ENCODE measurements at regions not wholly inside any gene's neighbourhood (a gene's known extent, or its start where the extent isn't known, plus 50 kb on each side); places are given as distances from the start of the nearest gene placed in this dataset.

GRCh38 chr10:130967161-130967560, 344.4 kb downstream of the TCERG1L start:
- TF ChIP-seq, protein P1, sequence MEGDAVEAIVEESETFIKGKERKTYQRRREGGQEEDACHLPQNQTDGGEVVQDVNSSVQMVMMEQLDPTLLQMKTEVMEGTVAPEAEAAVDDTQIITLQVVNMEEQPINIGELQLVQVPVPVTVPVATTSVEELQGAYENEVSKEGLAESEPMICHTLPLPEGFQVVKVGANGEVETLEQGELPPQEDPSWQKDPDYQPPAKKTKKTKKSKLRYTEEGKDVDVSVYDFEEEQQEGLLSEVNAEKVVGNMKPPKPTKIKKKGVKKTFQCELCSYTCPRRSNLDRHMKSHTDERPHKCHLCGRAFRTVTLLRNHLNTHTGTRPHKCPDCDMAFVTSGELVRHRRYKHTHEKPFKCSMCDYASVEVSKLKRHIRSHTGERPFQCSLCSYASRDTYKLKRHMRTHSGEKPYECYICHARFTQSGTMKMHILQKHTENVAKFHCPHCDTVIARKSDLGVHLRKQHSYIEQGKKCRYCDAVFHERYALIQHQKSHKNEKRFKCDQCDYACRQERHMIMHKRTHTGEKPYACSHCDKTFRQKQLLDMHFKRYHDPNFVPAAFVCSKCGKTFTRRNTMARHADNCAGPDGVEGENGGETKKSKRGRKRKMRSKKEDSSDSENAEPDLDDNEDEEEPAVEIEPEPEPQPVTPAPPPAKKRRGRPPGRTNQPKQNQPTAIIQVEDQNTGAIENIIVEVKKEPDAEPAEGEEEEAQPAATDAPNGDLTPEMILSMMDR (IDR thresholded peaks at IDR 0.05; ENCODE audit: insufficient read depth, low read length, poor library complexity, severe bottlenecking) = no peak
- H3K4me3 ChIP-seq (ENCODE audit: low read depth, low read length) = no peak overlapping the region
- no peaks in the 10 kb centered on the region for H3K27me3 ChIP-seq (ENCODE audit: control insufficient read depth, insufficient read depth, low read length)
- no peaks in the 10 kb centered on the region for H3K36me3 ChIP-seq (ENCODE audit: control insufficient read depth, insufficient read depth, low read length)
- no peak for DNase-seq (ENCODE audit: low read depth)

GRCh38 chr10:130967784-130968183, 343.7 kb downstream of the TCERG1L start:
- H3K27me3 ChIP-seq (ENCODE audit: control insufficient read depth, insufficient read depth, low read length) = no peaks in the 10 kb centered on the region
- TF ChIP-seq, protein P1 (IDR thresholded peaks at IDR 0.05; ENCODE audit: insufficient read depth, low read length, poor library complexity, severe bottlenecking) = no peak
- H3K36me3 ChIP-seq (ENCODE audit: control insufficient read depth, insufficient read depth, low read length) = no peaks in the 10 kb centered on the region
- no peak overlapping the region for H3K4me3 ChIP-seq (ENCODE audit: low read depth, low read length)
- no peak for DNase-seq (ENCODE audit: low read depth)

GRCh38 chr10:130968511-130968910, 343.0 kb downstream of the TCERG1L start:
- Histone ChIP-seq H3K36me3 (ENCODE audit: control insufficient read depth, insufficient read depth, low read length) (no peaks in the 10 kb centered on the region), H3K27me3 (ENCODE audit: control insufficient read depth, insufficient read depth, low read length) (no peaks in the 10 kb centered on the region), H3K4me3 (ENCODE audit: low read depth, low read length) (no peak overlapping the region)
- TF ChIP-seq, protein P1 (IDR thresholded peaks at IDR 0.05; ENCODE audit: insufficient read depth, low read length, poor library complexity, severe bottlenecking) = no peak
- DNase-seq (ENCODE audit: low read depth) = no peak

- DNase-seq (ENCODE audit: low read depth) = no peak
- H3K27me3 ChIP-seq (ENCODE audit: control insufficient read depth, insufficient read depth, low read length) = no peaks in the 10 kb centered on the region
- TF ChIP-seq, protein P1 (IDR thresholded peaks at IDR 0.05; ENCODE audit: insufficient read depth, low read length, poor library complexity, severe bottlenecking) = no peak
- H3K4me3 ChIP-seq (ENCODE audit: low read depth, low read length) = no peak overlapping the region
- no peaks in the 10 kb centered on the region for H3K36me3 ChIP-seq (ENCODE audit: control insufficient read depth, insufficient read depth, low read length)
These were observed 342.6 kb downstream of the TCERG1L start for GRCh38 chr10:130968964-130969363.

- TF ChIP-seq, protein P1 (IDR thresholded peaks at IDR 0.05; ENCODE audit: insufficient read depth, low read length, poor library complexity, severe bottlenecking) = no peak
These were observed 341.8 kb downstream of the TCERG1L start for GRCh38 chr10:130969700-130970099.

DNA sequence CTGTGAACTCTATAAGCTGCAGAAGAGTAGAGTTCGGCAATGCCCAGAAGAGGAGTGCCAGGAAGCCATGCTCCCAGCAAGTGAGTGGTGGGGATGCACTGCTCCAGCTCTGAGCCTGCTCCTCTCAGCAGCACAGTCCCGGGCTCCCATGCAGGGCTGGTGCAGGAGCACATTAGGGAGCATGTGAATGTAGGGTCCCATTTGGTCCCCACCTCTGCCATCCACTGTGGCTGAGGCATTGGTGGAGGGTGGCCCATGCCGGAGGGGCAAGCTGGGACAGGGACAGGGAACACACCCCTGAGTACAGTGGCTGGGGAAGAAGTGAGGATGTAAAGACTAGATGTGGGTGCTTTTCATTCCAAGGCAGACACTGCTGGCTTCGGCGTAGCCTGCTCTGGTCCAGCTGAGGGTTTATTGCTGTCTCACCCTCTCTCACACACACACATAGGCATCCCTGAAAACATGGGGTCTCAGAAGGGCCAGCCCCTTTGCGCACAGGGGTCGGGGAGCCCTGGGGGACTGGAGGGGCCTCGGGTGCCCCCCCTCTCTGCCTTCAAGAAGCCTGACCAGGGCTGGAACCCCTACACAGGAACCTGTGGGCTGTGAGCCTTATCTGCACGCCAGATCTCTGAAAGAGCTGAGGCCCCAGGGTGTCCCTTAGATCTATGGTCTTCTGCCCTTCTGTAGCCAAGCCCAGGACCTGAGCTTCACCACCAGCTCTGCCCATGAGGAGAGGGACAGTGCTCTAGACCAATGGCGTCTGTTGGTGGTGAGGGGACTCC, 341.0 kb downstream of the TCERG1L start:
- no peak for DNase-seq (ENCODE audit: low read depth)

More at GRCh38 chr10:130969700-130970099, 341.8 kb downstream of the TCERG1L start:
- DNase-seq (ENCODE audit: low read depth) = no peak
- Histone ChIP-seq H3K36me3 (ENCODE audit: control insufficient read depth, insufficient read depth, low read length) (no peaks in the 10 kb centered on the region), H3K27me3 (ENCODE audit: control insufficient read depth, insufficient read depth, low read length) (no peaks in the 10 kb centered on the region), H3K4me3 (ENCODE audit: low read depth, low read length) (no peak overlapping the region)

More for the DNA sequence above, 341.0 kb downstream of the TCERG1L start:
- H3K27me3 ChIP-seq (ENCODE audit: control insufficient read depth, insufficient read depth, low read length) = no peaks in the 10 kb centered on the region
- H3K36me3 ChIP-seq (ENCODE audit: control insufficient read depth, insufficient read depth, low read length) = no peaks in the 10 kb centered on the region
- no peak overlapping the region for H3K4me3 ChIP-seq (ENCODE audit: low read depth, low read length)
- TF ChIP-seq, protein P1 (IDR thresholded peaks at IDR 0.05; ENCODE audit: insufficient read depth, low read length, poor library complexity, severe bottlenecking) = no peak
